Stomach (tissue), 8 donors: ENCODE measurements at regions not wholly inside any gene's neighbourhood (a gene's known extent, or its start where the extent isn't known, plus 50 kb on each side); places are given as distances from the start of the nearest gene placed in this dataset.

ENCODE experiments used
- DNase-seq, 2 donors: peaks; one replicate each; pipeline versions ENCODE4 v3.0.0 to v3.0.0-alpha.2; 2013 to 2019
- H3K27ac ChIP-seq, 5 donors: fragments of 200-600 bp in 4 of 5; sonication (generic) in 4 of 5; one replicate each; pipeline ENCODE4 v1.5.1; 2013 to 2019; ENCODE audit warnings: mild to moderate bottlenecking in 1 of 5, moderate library complexity in 1 of 5
- H3K27me3 ChIP-seq, 3 donors: fragments of 200-600 bp; sonication (generic); one replicate each; pipeline ENCODE4 v1.5.1; 2017 to 2019; ENCODE audit warnings: mixed run types in 1 of 3
- H3K36me3 ChIP-seq, 4 donors: fragments of 200-600 bp; sonication (generic); 1 replicate in 3 of 4; 2 replicates in 1 of 4; pipeline ENCODE4 v1.5.1; 2016 to 2019
- H3K4me1 ChIP-seq, 4 donors: fragments of 200-600 bp; sonication (generic); one replicate each; pipeline ENCODE4 v1.5.1; 2016 to 2019
- H3K4me3 ChIP-seq, 4 donors: fragments of 200-600 bp; sonication (generic) in 3 of 4; one replicate each; pipeline ENCODE4 v1.5.1; 2016 to 2019; ENCODE audit warnings: mild to moderate bottlenecking in 1 of 4
- H3K9me3 ChIP-seq, 4 donors: fragments of 200-600 bp; sonication (generic); one replicate each; pipeline ENCODE4 v1.5.1; 2016 to 2019
- EP300 ChIP-seq: sonication (generic); formaldehyde crosslinking; IDR thresholded peaks from one replicate; pipeline ENCODE4 v1.6.1; 2017; ENCODE audit warnings: antibody characterized with exemption
- POLR2A ChIP-seq, 4 donors: fragments of 450-650 bp; IDR thresholded peaks; one replicate each; pipeline ENCODE4 v1.6.1; 2016; ENCODE audit warnings: antibody characterized with exemption in 4 of 4, control low read depth in 2 of 4, mild to moderate bottlenecking in 1 of 4, moderate library complexity in 1 of 4
- POLR2AphosphoS5 ChIP-seq, 3 donors: sonication (generic); formaldehyde crosslinking; IDR thresholded peaks; one replicate each; pipeline ENCODE4 v1.6.1; 2016; ENCODE audit warnings: antibody characterized with exemption in 3 of 3
- WGBS, 5 donors: extraction: QIAGEN DNeasy Blood & Tissue Kit in 3 of 5; methylation state at CpG; one replicate each; pipeline versions ENCODE4 v1.1.5 to v1.1.7; 2013 to 2018; 5-methylcytosine and 5-hydroxymethylcytosine counted together
- intact Hi-C: fragments of 100-400 bp; cut with DNase I; formaldehyde crosslinking; loops from one replicate; pipeline ENCODE4 v1.15.1; 2023; ENCODE audit warnings: low total_unique reads
- TF ChIP-seq, protein P1 (sequence below), 7 experiments: fragments of 450-650 bp in 4 of 7; fragments of 200-600 bp in 3 of 7; sonication (generic) in 3 of 7; IDR thresholded peaks; one replicate each; pipeline ENCODE4 v1.5.1; 2016 to 2019; ENCODE audit warnings: antibody characterized with exemption in 7 of 7, control low read depth in 2 of 7, mild to moderate bottlenecking in 1 of 7
- donor health status: healthy with polysubstance abuse.
- donor health status: Bipolar disorder and iron deficiency.
- donor health status: healthy.

DNA sequence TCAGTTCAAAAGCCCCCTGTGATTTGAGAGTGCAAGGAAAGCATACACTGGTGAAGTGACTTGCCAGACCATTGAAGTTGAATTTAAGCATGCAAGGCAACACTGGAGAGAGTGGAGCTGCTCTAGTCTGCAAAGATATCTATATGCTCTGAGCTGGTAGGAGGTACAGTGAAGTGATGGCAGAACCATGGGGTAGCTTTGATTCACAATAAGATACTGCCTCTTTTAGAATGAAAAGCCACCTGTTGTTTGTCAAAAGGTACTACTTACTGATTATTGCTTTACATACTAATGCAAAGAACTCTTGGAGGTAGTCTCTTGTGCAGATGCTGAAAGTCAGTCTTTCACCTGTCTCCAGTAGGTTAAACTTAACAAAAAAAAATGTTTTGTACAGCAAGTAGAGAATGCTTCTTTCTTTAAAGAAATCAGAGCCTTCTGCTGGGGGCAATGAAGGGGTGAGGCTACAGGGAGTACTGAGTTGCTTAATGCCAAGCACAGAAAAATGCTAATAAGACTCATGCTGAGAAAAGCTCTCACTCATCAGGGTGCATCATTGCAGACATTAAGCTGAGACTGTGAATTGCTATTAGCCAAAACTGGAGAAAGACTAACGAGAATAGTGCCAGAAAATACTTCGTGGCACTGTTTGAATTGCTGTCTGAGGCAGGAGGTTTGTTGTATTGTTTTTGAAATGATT lies 1150.5 kb upstream of the TMPRSS15 start:
- Histone ChIP-seq H3K36me3 (no peaks in the 10 kb centered on the region), H3K27me3 (no peaks in the 10 kb centered on the region), H3K4me3 (no peak overlapping the region), H3K4me1 (no peaks in the 10 kb centered on the region), H3K27ac (no peak overlapping the region), H3K9me3 (peaks cover 0 to 8% (median 0%) of the 10 kb centered on the region in 4 donors)
- no peak for DNase-seq
- intact Hi-C loops: no loop called here
- 39 to 58% (median 52%) methylated on average over 2 of the region's 2 CpGs for WGBS, 5 donors
- TF ChIP-seq POLR2A (IDR thresholded peaks at IDR 0.05): no peak
- no peak for TF ChIP-seq POLR2AphosphoS5 (IDR thresholded peaks at IDR 0.05)
- TF ChIP-seq, protein P1, sequence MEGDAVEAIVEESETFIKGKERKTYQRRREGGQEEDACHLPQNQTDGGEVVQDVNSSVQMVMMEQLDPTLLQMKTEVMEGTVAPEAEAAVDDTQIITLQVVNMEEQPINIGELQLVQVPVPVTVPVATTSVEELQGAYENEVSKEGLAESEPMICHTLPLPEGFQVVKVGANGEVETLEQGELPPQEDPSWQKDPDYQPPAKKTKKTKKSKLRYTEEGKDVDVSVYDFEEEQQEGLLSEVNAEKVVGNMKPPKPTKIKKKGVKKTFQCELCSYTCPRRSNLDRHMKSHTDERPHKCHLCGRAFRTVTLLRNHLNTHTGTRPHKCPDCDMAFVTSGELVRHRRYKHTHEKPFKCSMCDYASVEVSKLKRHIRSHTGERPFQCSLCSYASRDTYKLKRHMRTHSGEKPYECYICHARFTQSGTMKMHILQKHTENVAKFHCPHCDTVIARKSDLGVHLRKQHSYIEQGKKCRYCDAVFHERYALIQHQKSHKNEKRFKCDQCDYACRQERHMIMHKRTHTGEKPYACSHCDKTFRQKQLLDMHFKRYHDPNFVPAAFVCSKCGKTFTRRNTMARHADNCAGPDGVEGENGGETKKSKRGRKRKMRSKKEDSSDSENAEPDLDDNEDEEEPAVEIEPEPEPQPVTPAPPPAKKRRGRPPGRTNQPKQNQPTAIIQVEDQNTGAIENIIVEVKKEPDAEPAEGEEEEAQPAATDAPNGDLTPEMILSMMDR (IDR thresholded peaks at IDR 0.05): no peak
- TF ChIP-seq EP300: no peak

DNA sequence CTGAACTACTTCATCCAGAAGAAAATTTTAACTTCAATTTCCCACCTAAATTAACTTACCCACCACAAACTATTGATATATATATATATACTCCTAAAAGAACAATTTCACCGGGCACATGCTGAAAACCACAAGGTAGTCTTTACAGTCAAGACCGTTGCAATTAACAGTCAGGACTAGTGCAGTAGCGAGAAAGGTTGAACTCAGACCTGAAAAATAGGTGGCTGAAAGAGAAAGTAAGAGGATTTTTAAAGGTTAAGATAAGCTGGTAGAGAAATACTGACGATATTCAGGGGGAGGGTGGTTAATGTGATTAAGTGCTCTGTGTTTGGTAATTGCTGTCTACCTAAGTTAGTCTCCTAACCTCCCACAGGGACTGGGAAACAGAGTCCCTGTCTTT lies 1153.5 kb upstream of the TMPRSS15 start:
- H3K4me1 ChIP-seq: no peaks in the 10 kb centered on the region
- no peaks in the 10 kb centered on the region for H3K27me3 ChIP-seq
- no peak for DNase-seq
- 71 to 79% (median 77%) methylated on average over 4 of the region's 4 CpGs for WGBS, 5 donors
- intact Hi-C loops: no loop called here
- no peak overlapping the region for H3K27ac ChIP-seq
- TF ChIP-seq, protein P1 (IDR thresholded peaks at IDR 0.05): no peak
- H3K9me3 ChIP-seq: peaks cover 0 to under 1% (median 0%) of the 10 kb centered on the region in 4 donors
- no peak overlapping the region for H3K4me3 ChIP-seq
- no peaks in the 10 kb centered on the region for H3K36me3 ChIP-seq

DNA sequence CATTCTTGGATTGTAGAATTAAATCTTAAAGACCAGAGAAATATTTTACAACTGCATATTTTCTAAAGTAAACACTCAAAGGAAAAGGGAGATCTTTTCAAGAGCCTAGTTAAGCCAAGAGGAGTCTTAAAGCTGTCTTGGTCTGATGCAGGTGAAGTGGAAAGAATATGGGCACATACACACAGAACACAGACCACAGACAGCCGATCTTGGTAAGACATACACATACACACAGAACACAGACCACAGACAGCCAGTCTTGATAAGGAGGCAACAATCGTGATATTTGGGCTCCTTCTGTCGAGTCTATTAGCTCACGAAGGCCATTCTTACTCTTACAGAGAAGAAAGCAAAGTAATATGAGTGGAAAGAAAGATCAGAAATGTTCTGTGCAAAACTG lies 1153.9 kb upstream of the TMPRSS15 start:
- 80 to 87% (median 83%) methylated on average over 4 of the region's 4 CpGs for WGBS, 5 donors
- Histone ChIP-seq H3K27me3 (no peaks in the 10 kb centered on the region), H3K4me3 (no peak overlapping the region), H3K27ac (no peak overlapping the region), H3K9me3 (no peaks in the 10 kb centered on the region), H3K4me1 (no peaks in the 10 kb centered on the region), H3K36me3 (no peaks in the 10 kb centered on the region)
- TF ChIP-seq EP300: no peak
- DNase-seq: no peak
- intact Hi-C loops: no loop called here

DNA sequence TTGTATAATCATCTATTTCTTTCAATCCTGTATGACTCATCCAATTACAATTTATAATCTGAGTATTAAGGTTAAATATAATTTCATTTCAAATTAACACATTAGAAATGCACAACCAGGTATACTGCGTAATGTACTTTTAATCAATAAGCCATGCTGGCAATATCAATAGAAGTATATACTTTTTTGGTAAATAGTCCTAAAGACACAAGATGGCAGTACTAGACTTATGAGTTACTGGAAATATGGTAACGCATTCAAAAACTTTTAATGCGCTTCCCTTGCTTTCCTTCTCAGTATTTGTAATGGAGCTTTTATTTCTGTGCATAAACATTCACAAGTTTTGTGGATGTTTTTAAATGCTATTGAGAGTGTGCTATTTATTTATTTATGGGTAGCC lies 1162.0 kb upstream of the TMPRSS15 start:
- TF ChIP-seq, protein P1 (IDR thresholded peaks at IDR 0.05): no peak
- WGBS, 5 donors: 92 to 97% (median 95%) methylated on average over 3 of the region's 3 CpGs
- no peak for DNase-seq
- H3K9me3 ChIP-seq: no peaks in the 10 kb centered on the region
- H3K4me1 ChIP-seq: no peaks in the 10 kb centered on the region
- intact Hi-C loops: no loop called here
- no peak overlapping the region for H3K4me3 ChIP-seq
- no peaks in the 10 kb centered on the region for H3K36me3 ChIP-seq
- no peak overlapping the region for H3K27ac ChIP-seq
- no peaks in the 10 kb centered on the region for H3K27me3 ChIP-seq

DNA sequence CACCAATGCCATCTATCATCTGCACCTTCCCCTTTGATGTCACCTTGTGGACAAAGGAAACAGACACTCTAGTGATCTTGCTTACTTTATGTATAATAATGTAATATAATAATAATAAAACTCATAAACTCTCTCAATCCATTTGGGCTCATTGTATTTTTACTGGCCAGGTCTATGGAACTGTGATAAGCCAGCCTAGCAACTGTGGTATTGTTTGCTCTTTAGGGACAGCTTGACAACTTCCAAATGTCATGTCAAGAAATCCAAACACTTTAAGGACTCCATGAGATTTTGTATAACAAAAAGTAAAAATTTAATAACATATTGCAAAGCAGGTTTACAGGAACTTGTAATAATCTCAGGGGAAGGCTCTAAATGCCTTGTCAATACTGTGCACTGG lies 1163.4 kb upstream of the TMPRSS15 start:
- intact Hi-C loops: no loop called here
- Histone ChIP-seq H3K27ac (no peak overlapping the region), H3K27me3 (no peaks in the 10 kb centered on the region), H3K9me3 (no peaks in the 10 kb centered on the region), H3K36me3 (no peaks in the 10 kb centered on the region), H3K4me1 (no peaks in the 10 kb centered on the region), H3K4me3 (no peak overlapping the region)
- no peak for DNase-seq
- TF ChIP-seq POLR2A (IDR thresholded peaks at IDR 0.05) (no peak), POLR2AphosphoS5 (IDR thresholded peaks at IDR 0.05) (no peak), EP300 (no peak)
- TF ChIP-seq, protein P1 (IDR thresholded peaks at IDR 0.05): no peak
